Astrocyte of the cerebellum (primary cell): ENCODE measurements at regions not wholly inside any gene's neighbourhood (a gene's known extent, or its start where the extent isn't known, plus 50 kb on each side); places are given as distances from the start of the nearest gene placed in this dataset.

Experiments
- DNase-seq: peaks from one replicate; pipeline ENCODE4 v3.0.0-alpha.2; 2011; ENCODE audit warnings: low read depth
- H3K4me3 ChIP-seq: 2 replicates; pipeline ENCODE4 v1.5.1; 2011; ENCODE audit warnings: mild to moderate bottlenecking, low read depth, low read length, moderate library complexity
- CTCF ChIP-seq: IDR thresholded peaks from 2 replicates; pipeline ENCODE4 v1.5.1; 2012; ENCODE audit warnings: low read length, low read depth, moderate library complexity, mild to moderate bottlenecking; ENCODE audit errors: missing control alignments
- in situ Hi-C: cut with HindIII; loops from 2 replicates; pipeline ENCODE4 v1.10.0; 2017; ENCODE audit warnings: low sequenced_read_pairs

GRCh38 chr18:27577265-27577664, 392.2 kb upstream of the CHST9 start:
- no peak for DNase-seq
- TF ChIP-seq CTCF = no peak
- in situ Hi-C loops = no loop called here
- no peak overlapping the region for H3K4me3 ChIP-seq

- DNase-seq = no peak
- in situ Hi-C loops = no loop called here
- H3K4me3 ChIP-seq = no peak overlapping the region
- TF ChIP-seq CTCF = no peak
These were observed 382.3 kb upstream of the CHST9 start for GRCh38 chr18:27567434-27567833.

- DNase-seq = no peak
- H3K4me3 ChIP-seq = no peak overlapping the region
- TF ChIP-seq CTCF = no peak
- in situ Hi-C loops = no loop called here
These were observed 379.0 kb upstream of the CHST9 start for GRCh38 chr18:27564066-27564465.

GRCh38 chr18:27558388-27559155, 373.5 kb upstream of the CHST9 start:
- in situ Hi-C loops = no loop called here
- TF ChIP-seq CTCF = no peak

GRCh38 chr18:27556741-27557140, 371.6 kb upstream of the CHST9 start:
- no peak for TF ChIP-seq CTCF
- no peak for DNase-seq
- in situ Hi-C loops = no loop called here
- no peak overlapping the region for H3K4me3 ChIP-seq

More at GRCh38 chr18:27558388-27559155, 373.5 kb upstream of the CHST9 start:
- no peak for DNase-seq
- H3K4me3 ChIP-seq = no peak overlapping the region

- TF ChIP-seq CTCF = no peak
- no peak overlapping the region for H3K4me3 ChIP-seq
- in situ Hi-C loops = no loop called here
- DNase-seq = no peak
These were observed 364.4 kb upstream of the CHST9 start for GRCh38 chr18:27549335-27550039.
